RPMI8226 (cell line): ENCODE measurements at regions not wholly inside any gene's neighbourhood (a gene's known extent, or its start where the extent isn't known, plus 50 kb on each side); places are given as distances from the start of the nearest gene placed in this dataset.

ENCODE experiments used
- DNase-seq: peaks from one replicate; pipeline ENCODE4 v3.0.0-alpha.2; 2015

DNA sequence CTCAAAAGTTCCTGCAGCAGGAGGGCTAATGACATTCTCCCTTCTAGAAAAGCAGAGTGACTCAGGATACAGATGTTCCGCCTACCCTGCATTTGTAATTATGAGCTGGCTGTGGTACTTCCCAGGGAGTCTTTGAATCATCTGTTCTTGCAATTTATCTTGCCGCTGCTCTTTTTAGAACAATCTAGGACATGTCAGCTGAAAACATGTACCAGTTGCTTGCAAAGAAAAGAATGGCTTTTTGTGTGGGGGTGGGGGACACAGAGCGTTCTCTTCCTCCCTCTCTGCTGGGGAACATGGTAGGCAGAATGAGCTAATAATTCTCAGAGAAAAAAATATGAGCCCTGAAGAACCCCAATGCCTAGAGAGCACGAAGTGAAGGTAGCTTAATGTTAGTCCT is 51.7 kb upstream of the TUT7 start:
- no peak for DNase-seq

DNA sequence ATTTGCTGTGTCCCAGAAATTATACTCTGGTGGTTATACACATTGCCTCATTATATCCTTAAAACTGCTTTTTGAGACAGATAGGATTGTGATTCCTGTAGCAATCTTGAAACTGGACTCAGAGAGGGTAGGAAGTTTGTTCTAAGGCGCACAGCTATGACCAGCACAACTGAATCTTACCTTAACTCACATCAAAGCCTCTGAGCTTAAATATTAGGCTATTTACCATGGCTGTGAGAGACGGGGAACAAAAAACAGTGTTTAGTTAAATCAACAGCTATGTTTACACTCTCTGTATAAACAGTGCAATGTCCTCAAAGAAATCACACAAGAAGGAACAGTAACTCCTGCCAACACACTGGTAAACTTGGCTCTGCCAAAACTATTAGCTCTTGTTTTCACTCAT is 50.9 kb upstream of the TUT7 start:
- DNase-seq: no peak
